BJ (cell line): ENCODE measurements at regions not wholly inside any gene's neighbourhood (a gene's known extent, or its start where the extent isn't known, plus 50 kb on each side); places are given as distances from the start of the nearest gene placed in this dataset.

Source experiments
- CTCF ChIA-PET: fragments of 350-600 bp; formaldehyde crosslinking; extraction: SDS; loops from one replicate; lab custom pipeline; 2021; ENCODE audit warnings: antibody characterized with exemption, inconsistent platforms; lab: Yijun Ruan, JAX
- POLR2A ChIA-PET: fragments of 300-600 bp; sonication (Branson Sonifier 250); formaldehyde crosslinking; extraction: SDS; loops from one replicate; lab custom pipeline; 2021; ENCODE audit warnings: antibody characterized with exemption; lab: Charles Lee
- DNase-seq: peaks from one replicate; pipeline ENCODE4 v3.0.0-alpha.2; 2011; ENCODE audit warnings: low read depth
- H3K27me3 ChIP-seq: 2 replicates; pipeline ENCODE4 v1.6.0; 2011; ENCODE audit warnings: low read length; ENCODE audit not compliant: control insufficient read depth, insufficient read depth
- H3K36me3 ChIP-seq: 2 replicates; pipeline ENCODE4 v1.5.1; 2011; ENCODE audit warnings: low read length; ENCODE audit not compliant: control insufficient read depth, insufficient read depth
- H3K4me3 ChIP-seq: 2 replicates; pipeline ENCODE4 v1.5.1; 2011; ENCODE audit warnings: low read depth, mild to moderate bottlenecking, control low read depth, low read length
- CTCF ChIP-seq: IDR thresholded peaks from 2 replicates; pipeline ENCODE4 v1.5.1; 2011; ENCODE audit warnings: low read depth, mild to moderate bottlenecking, control low read depth, inconsistent platforms, low read length, moderate library complexity; ENCODE audit not compliant: insufficient read depth

GRCh38 chr11:130617001-130617400 lies 168.6 kb downstream of the ADAMTS15 start:
- H3K27me3 ChIP-seq, result no peaks in the 10 kb centered on the region
- H3K36me3 ChIP-seq, result no peaks in the 10 kb centered on the region
- H3K4me3 ChIP-seq, result no peak overlapping the region
- no peak for TF ChIP-seq CTCF
- DNase-seq, result no peak
- ChIA-PET POLR2A (no interaction called here), CTCF (no interaction called here)

GRCh38 chr11:130620548-130620947 lies 172.1 kb downstream of the ADAMTS15 start:
- Histone ChIP-seq H3K27me3 (no peaks in the 10 kb centered on the region), H3K36me3 (no peaks in the 10 kb centered on the region), H3K4me3 (no peak overlapping the region)
- no peak for TF ChIP-seq CTCF
- POLR2A ChIA-PET, result no interaction called here
- no peak for DNase-seq
- CTCF ChIA-PET, result no interaction called here

- ChIA-PET CTCF (no interaction called here), POLR2A (no interaction called here)
- Histone ChIP-seq H3K4me3 (no peak overlapping the region), H3K36me3 (no peaks in the 10 kb centered on the region), H3K27me3 (no peaks in the 10 kb centered on the region)
- no peak for DNase-seq
- no peak for TF ChIP-seq CTCF
Observed at GRCh38 chr11:130622141-130622542, 173.7 kb downstream of the ADAMTS15 start.

GRCh38 chr11:130623670-130624668 lies 175.5 kb downstream of the ADAMTS15 start:
- H3K36me3 ChIP-seq, result no peaks in the 10 kb centered on the region
- peak; percentile 22; the same call in 1 of the 2 replicates for TF ChIP-seq CTCF
- H3K27me3 ChIP-seq, result no peaks in the 10 kb centered on the region
- POLR2A ChIA-PET, result interaction anchor here (0.5 kb wide), 1 partner anchor 124 kb away, joined by 8 read pairs; no protein-coding TSS in a partner anchor
- CTCF ChIA-PET, result interaction anchor here (0.6 to 1.7 kb wide), 4 partner anchors 12 to 189 kb away, joined by 3 to 6 read pairs (median 4); no protein-coding TSS in a partner anchor
- DNase-seq, result no peak
- H3K4me3 ChIP-seq, result no peak overlapping the region

- Histone ChIP-seq H3K4me3 (no peak overlapping the region), H3K27me3 (no peaks in the 10 kb centered on the region), H3K36me3 (no peaks in the 10 kb centered on the region)
- no peak for TF ChIP-seq CTCF
- DNase-seq, result no peak
- CTCF ChIA-PET, result interaction anchor here (1.2 kb wide), 1 partner anchor 190 kb away, joined by 6 read pairs; no protein-coding TSS in a partner anchor
- POLR2A ChIA-PET, result no interaction called here
Observed at GRCh38 chr11:130624971-130625544, 176.6 kb downstream of the ADAMTS15 start.
